GM12801 (cell line): ENCODE measurements at regions not wholly inside any gene's neighbourhood (a gene's known extent, or its start where the extent isn't known, plus 50 kb on each side); places are given as distances from the start of the nearest gene placed in this dataset.

Source experiments
- TF ChIP-seq, protein P1 (sequence below): IDR thresholded peaks from one replicate; pipeline ENCODE4 v1.5.1; 2011; ENCODE audit warnings: control low read depth; ENCODE audit not compliant: insufficient read length; ENCODE audit errors: extremely low read depth

DNA sequence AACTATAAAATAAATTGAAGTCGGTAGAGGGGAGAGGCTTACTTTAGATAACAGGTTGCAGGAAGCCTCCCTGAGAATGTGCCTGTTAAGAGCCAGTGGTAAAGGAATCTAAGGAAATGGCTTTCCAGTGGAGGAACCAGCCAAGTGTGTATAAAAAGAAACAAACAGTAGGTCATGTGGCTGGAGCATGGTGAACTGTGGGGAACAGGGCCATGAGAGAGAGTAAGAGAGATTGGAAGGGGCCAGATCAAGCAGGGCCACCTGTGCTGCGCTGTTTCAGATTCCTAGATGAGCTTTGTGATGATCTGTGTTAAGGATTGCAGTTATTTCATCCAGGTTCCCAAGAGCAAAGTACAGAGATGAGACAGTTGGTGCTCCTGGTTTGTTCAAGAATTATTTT is 152.7 kb upstream of the SGCD start:
- TF ChIP-seq, protein P1, sequence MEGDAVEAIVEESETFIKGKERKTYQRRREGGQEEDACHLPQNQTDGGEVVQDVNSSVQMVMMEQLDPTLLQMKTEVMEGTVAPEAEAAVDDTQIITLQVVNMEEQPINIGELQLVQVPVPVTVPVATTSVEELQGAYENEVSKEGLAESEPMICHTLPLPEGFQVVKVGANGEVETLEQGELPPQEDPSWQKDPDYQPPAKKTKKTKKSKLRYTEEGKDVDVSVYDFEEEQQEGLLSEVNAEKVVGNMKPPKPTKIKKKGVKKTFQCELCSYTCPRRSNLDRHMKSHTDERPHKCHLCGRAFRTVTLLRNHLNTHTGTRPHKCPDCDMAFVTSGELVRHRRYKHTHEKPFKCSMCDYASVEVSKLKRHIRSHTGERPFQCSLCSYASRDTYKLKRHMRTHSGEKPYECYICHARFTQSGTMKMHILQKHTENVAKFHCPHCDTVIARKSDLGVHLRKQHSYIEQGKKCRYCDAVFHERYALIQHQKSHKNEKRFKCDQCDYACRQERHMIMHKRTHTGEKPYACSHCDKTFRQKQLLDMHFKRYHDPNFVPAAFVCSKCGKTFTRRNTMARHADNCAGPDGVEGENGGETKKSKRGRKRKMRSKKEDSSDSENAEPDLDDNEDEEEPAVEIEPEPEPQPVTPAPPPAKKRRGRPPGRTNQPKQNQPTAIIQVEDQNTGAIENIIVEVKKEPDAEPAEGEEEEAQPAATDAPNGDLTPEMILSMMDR, result no peak

DNA sequence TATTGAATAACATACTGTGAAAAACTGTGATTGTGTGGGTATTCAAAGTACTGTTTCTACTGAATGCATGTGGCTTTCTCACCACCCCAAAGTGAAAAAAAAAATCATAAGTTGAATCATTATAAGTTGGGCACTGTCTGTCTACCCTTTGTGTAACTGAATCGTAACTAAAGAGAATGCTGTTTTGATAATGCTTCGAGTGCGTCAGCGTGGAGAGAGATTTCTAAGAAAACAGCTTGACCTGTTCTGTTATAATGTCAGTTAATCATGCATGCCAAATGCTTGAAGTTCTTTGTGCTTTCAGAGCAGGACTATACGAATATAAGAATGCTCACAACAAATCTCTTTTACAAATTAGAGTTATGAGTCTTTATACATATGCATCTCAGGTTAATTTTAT is 148.8 kb upstream of the SGCD start:
- TF ChIP-seq, protein P1, result no peak

DNA sequence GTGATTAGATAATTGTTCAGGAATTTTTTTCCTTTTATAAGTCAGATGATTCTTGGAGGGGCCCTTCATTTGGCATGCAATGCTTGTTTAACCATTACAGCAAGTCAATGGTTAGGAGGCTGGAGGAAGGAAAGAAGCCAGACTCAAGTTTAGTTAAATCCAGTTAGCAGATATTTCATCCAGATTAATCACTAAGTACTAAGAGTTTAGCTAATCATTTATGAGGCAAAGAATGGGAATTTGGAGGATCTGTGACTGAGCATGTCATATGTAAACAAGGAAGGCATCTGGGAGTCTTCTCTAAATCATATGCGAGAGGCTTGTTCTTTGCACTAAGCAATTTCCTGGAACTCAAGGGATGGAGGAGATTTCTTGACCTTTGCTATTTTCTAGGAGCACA is 145.3 kb upstream of the SGCD start:
- TF ChIP-seq, protein P1, result no peak

DNA sequence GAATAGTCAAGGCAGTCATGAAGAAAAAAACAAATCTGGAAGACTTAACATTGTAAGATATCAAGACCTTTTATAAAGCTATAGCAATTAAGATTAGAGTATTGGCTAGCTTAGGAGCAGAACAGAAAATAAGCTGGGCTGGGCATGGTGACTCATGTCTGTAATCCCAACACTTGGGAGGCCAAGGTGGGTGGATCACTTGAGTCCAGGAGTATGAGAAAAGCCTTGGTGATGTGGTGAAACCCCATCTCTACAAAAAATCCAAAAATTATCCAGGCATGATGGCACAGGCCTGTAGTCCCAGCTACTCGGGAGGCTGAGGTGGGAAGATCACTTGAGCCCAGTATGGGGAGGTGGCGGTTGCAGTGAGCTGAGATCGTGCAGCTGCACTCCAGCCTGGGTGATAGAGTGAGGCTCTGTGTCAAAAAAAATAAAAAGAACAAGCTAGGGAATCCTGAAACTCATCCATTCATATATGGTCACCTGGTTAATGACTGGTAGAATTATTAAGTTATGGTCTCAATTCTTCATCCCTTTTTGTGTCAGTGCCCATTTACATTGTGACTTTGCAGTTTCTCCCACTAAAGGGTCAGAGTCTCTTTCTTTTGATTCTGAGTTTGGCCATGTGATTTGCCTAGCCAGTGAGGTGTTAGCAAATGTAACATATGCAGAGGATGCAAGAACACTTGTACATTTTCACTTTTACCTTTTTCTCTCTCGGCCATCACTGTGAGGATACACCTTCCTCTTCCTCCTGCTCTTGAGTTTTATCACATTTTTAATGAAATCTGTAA is 144.6 kb upstream of the SGCD start:
- TF ChIP-seq, protein P1, result no peak

DNA sequence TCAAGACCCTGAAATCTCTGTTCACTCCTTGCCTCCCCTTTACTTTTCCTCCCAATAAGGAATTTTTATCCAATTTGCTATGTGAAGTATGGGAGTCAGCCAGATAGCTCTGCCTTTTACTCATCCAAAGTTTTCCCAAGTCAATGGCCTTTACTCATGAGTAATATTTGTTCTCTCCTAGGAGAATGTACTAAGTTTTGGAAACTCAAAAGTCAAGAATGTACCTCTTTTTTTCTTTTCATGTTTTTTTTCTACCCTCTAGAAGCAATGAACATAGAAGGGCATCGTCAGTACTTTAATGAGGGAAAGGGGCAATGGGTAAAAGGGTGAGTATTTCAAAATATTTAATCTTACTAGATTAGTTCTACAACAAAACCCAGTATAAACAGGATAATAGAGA is 140.2 kb upstream of the SGCD start:
- TF ChIP-seq, protein P1, result no peak

DNA sequence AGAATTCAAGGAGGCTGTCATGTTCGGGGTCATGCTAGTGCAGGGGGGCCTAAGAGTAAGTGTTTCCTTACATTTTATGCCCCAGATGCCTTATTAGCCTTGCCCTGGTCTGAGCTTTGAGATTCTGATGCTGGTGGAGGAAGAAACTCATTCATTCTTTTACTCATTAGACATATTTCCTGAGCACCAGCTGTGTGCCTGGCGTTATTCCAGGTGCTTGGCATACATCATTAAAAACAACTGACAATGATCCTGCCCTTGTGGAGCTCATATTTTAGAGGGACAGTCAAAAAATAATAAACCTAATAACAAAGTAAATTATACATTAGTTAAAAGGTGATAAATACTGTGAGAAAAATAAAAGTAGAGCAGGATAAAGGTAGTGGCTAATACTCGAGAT is 138.9 kb upstream of the SGCD start:
- TF ChIP-seq, protein P1, result no peak

DNA sequence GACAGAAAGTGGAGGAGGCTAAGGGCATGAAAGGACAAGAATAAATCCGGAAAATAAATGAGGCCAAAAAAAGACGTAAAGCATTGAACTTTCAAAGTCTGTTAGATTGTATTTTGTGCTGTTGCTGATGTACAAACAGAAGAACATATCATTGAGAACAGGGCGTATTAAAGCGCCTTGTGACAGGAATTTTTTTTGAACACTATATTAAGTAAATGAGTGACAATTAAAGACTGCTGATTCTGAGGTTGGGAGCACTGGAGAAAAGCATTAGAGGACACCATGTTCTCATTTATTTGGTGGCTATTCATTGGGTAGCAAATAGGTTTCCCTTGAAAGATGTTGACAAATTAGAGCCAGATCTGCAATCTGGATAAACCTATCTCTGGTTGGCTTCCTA is 137.3 kb upstream of the SGCD start:
- TF ChIP-seq, protein P1, result no peak

DNA sequence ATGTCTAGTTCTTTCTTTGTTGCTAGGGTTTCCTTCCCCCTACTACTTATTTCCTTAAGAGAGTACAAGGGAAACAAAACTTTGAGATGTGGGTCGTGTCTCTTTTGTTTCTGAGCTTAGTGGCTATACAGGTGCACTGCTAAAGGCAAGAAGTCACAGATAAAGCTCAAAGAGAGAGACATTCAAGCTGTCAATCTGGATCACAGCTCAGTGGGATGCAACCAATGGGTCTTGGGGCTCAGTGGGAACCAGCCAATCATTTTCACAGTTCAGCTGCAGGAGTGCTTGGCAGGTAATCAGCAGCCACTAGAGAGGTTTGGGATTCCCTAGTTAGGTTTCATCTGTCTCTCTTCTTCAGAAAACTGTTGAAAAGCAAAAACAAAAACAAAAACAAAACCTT is 135.4 kb upstream of the SGCD start:
- TF ChIP-seq, protein P1, result no peak
